Astrocyte of the spinal cord (primary cell): ENCODE measurements at regions not wholly inside any gene's neighbourhood (a gene's known extent, or its start where the extent isn't known, plus 50 kb on each side); places are given as distances from the start of the nearest gene placed in this dataset.
A peak's percentile ranks its signal among the peaks of the same experiment; 100 is the strongest.

Experiments used
- DNase-seq: peaks from one replicate; pipeline ENCODE4 v3.0.0; 2011; ENCODE audit warnings: low read depth, low spot score
- H3K4me3 ChIP-seq: 2 replicates; pipeline ENCODE4 v1.5.1; 2011; ENCODE audit warnings: low read depth, mild to moderate bottlenecking, low read length, moderate library complexity
- in situ Hi-C: cut with HindIII; loops from 2 replicates; pipeline ENCODE4 v1.10.0; 2017; ENCODE audit warnings: low sequenced_read_pairs
- TF ChIP-seq, protein P1 (sequence below): IDR thresholded peaks from 2 replicates; pipeline ENCODE4 v1.5.1; 2012; ENCODE audit warnings: low read depth, mild to moderate bottlenecking, low read length, inconsistent platforms

DNA sequence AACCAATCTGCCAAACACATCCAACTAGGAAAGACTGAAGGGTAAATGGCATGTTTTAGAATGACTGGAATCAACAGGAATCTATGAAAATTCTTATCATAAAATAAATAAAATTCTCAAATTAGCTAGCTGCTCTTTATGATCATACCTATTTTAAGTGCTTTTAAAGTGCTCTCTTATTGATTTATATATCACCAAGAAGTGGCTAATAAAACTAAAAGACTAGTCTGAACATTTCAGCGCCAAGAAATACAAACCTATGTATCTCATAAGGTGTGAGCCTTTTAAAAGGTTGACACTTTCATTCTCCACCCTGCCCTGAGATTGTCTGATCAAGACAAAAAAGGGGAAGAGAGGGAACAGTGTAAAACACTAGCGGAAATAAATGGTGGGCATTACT is 136.8 kb upstream of the ARHGAP42 start:
- in situ Hi-C loops: no loop called here

DNA sequence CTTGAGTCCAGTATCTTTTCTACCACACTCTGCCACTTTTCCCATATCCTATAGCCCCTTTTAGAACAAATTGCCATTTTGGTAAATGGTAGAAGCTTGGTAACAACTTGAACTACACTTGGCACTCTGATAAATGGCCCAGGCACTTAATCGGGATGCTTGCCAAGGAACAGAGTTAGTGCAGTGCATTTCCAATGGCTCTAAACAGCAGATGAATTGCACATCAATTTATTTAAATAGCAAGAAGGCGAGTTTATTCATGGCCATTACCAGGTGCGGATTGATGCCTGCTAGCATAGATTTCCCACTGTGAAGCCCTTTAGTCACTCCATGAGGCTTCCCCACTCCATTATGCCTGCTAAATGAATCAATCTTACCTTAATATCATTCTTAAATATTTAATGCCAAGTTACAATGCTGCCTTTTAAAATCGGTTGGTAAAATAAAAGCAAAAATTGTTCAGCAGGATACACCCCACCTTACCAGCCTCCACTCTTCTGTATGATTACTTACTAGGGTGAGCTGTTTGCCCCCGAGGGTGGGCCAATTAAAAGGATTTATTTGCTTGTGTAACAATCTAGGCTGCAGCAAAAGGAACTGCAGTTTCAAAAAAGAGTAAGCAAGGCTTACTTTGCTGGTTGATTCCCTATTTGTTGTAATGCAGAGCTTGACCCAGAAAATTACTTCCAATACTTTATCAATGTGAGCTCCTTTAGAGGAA is 136.0 kb upstream of the ARHGAP42 start:
- DNase-seq: no peak
- in situ Hi-C loops: no loop called here
- TF ChIP-seq, protein P1, sequence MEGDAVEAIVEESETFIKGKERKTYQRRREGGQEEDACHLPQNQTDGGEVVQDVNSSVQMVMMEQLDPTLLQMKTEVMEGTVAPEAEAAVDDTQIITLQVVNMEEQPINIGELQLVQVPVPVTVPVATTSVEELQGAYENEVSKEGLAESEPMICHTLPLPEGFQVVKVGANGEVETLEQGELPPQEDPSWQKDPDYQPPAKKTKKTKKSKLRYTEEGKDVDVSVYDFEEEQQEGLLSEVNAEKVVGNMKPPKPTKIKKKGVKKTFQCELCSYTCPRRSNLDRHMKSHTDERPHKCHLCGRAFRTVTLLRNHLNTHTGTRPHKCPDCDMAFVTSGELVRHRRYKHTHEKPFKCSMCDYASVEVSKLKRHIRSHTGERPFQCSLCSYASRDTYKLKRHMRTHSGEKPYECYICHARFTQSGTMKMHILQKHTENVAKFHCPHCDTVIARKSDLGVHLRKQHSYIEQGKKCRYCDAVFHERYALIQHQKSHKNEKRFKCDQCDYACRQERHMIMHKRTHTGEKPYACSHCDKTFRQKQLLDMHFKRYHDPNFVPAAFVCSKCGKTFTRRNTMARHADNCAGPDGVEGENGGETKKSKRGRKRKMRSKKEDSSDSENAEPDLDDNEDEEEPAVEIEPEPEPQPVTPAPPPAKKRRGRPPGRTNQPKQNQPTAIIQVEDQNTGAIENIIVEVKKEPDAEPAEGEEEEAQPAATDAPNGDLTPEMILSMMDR: no peak
- H3K4me3 ChIP-seq: no peak overlapping the region

More for the DNA sequence above, 136.8 kb upstream of the ARHGAP42 start:
- H3K4me3 ChIP-seq: no peak overlapping the region
- DNase-seq: no peak
- TF ChIP-seq, protein P1: no peak

DNA sequence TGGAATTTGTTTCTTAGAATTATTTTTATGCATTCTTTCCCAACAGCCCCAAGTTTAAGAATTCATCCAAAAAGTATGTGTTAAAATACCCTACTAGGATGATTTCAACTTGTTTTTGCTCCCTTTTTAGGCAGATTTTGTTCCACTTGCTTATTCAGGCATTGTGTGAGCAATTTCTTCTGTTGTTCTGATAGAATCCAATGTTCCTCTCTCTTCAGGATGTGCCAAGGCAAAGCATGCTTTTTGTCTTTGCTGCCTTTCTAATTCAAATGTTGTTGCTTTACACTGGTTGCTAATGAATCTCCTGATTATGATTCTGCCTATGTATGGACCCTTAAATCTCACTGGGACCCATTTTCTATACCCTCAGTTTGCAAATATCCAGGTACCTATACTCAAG is 131.2 kb upstream of the ARHGAP42 start:
- in situ Hi-C loops: no loop called here
- H3K4me3 ChIP-seq: no peak overlapping the region
- TF ChIP-seq, protein P1: no peak
- DNase-seq: no peak

DNA sequence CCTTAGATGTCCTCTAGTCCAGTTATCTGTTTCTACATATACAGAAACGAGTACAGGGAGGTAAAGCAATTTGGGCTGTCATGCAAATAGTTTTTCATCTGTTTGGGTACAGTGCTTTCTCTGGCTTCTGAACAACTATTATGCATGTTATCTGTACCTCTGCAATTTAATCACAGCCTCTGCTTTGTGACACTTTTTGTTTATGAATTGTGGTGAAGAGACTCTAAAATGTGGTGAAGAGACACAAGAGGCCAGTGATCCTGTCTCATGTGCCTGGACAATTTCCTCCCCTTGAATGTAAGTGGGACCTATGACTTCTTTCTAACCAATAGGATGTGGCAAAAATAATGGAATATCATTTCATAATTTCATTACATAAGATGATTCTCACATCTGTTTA is 130.3 kb upstream of the ARHGAP42 start:
- no peak for DNase-seq
- TF ChIP-seq, protein P1: no peak
- in situ Hi-C loops: no loop called here
- H3K4me3 ChIP-seq: no peak overlapping the region

DNA sequence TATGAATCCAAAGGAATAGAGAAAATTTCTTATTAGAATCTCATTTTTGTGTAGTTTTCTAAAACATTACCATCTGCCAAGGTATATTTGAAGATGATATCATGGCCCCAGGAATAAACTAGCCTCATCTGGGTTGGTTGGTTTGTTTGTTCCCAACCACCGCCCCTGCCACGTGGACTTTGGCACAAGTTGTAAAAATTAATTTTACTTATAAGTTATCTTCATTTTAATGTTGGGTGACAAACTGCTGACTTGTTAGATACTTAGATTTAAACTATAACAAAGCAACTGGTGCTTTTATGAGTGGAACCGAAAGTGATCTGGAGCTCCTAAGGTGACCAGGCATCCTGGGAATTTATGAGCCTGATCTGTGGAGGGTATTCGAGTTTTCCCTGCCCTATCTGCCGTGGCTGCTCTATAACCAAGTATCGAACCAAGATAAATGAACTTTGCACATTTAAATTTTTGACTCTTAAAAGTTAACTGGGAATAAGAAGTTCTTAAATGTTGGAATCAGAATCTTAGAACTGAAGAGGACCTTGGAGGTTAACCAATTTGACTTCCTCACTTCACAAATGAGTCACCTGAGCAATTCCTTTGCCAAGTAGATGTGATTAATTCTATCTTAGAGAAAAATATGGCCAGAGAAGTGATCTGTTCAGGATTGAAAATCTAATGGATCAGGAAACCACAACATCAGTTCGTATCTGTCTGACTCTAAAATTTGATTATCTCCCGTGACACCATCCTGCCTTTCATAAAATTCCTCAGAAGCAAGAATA is 129.1 kb upstream of the ARHGAP42 start:
- H3K4me3 ChIP-seq: no peak overlapping the region
- in situ Hi-C loops: no loop called here
- TF ChIP-seq, protein P1: no peak
- DNase-seq: peak; percentile 52

DNA sequence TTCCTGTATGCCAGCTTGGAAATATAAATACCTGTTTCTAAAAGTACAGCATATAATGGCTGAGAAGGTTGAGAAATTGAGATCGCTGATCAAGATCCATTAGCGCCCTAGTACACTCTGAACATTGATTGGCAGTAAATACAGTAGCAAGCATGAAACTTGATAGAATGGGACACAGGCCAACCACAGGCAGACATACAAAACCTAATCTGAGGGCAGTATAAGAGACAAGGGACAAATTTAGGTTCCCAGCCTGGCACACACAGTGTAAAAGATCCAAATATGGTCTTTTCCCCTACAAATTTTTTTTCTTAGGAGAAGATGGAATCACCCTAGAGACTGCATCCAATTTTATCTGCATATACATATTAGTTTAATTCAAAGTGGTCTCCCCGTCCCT is 126.5 kb upstream of the ARHGAP42 start:
- no peak overlapping the region for H3K4me3 ChIP-seq
- DNase-seq: no peak
- in situ Hi-C loops: no loop called here
- TF ChIP-seq, protein P1: no peak
